ENCODE measurements at regions not wholly inside any gene's neighbourhood (a gene's known extent, or its start where the extent isn't known, plus 50 kb on each side); places are given as distances from the start of the nearest gene placed in this dataset.
"Not testable (repeated sequence)": the region's sequence is repeated elsewhere in the genome, so short reads cannot be mapped to it uniquely, and the experiment has no call there.

- BruUV-seq (replicated peaks) = no TSS peak
- intact Hi-C loops (cut with micrococcal nuclease; ENCODE audit: unreplicated experiment) = no loop called here
- CTCF ChIA-PET = no interaction called here
- Mint-ChIP-seq H3K9me3 (ENCODE audit: low read depth, unreplicated experiment) (peaks cover 3% of the 10 kb centered on the region), H3K27ac (ENCODE audit: unreplicated experiment) (no peak overlapping the region), H3K36me3 (ENCODE audit: insufficient read depth, unreplicated experiment) (no peaks in the 10 kb centered on the region), H3K4me1 (ENCODE audit: low read depth, unreplicated experiment) (no peaks in the 10 kb centered on the region), H3K4me3 (ENCODE audit: low read depth, unreplicated experiment) (no peak overlapping the region), H3K27me3 (ENCODE audit: unreplicated experiment) (no peaks in the 10 kb centered on the region)
- TF ChIP-seq, protein P1, sequence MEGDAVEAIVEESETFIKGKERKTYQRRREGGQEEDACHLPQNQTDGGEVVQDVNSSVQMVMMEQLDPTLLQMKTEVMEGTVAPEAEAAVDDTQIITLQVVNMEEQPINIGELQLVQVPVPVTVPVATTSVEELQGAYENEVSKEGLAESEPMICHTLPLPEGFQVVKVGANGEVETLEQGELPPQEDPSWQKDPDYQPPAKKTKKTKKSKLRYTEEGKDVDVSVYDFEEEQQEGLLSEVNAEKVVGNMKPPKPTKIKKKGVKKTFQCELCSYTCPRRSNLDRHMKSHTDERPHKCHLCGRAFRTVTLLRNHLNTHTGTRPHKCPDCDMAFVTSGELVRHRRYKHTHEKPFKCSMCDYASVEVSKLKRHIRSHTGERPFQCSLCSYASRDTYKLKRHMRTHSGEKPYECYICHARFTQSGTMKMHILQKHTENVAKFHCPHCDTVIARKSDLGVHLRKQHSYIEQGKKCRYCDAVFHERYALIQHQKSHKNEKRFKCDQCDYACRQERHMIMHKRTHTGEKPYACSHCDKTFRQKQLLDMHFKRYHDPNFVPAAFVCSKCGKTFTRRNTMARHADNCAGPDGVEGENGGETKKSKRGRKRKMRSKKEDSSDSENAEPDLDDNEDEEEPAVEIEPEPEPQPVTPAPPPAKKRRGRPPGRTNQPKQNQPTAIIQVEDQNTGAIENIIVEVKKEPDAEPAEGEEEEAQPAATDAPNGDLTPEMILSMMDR (IDR thresholded peaks at IDR 0.05; ENCODE audit: unreplicated experiment) = no peak
- no peak for DNase-seq
Observed at GRCh38 chr3:143918848-143919247, 52.8 kb upstream of the DIPK2A start.

- CTCF ChIA-PET; DNase-seq; BruUV-seq (replicated peaks); H3K36me3 Mint-ChIP-seq (ENCODE audit: insufficient read depth, unreplicated experiment); H3K4me1 Mint-ChIP-seq (ENCODE audit: low read depth, unreplicated experiment); H3K27me3 Mint-ChIP-seq (ENCODE audit: unreplicated experiment); H3K9me3 Mint-ChIP-seq (ENCODE audit: low read depth, unreplicated experiment); H3K4me3 Mint-ChIP-seq (ENCODE audit: low read depth, unreplicated experiment); H3K27ac Mint-ChIP-seq (ENCODE audit: unreplicated experiment); intact Hi-C loops (cut with micrococcal nuclease; ENCODE audit: unreplicated experiment): not testable (repeated sequence)
Observed at GRCh38 chr3:143921176-143921575, 50.4 kb upstream of the DIPK2A start.
